GM19238 (cell line): ENCODE measurements at regions not wholly inside any gene's neighbourhood (a gene's known extent, or its start where the extent isn't known, plus 50 kb on each side); places are given as distances from the start of the nearest gene placed in this dataset.

Source experiments
- DNase-seq: peaks from one replicate; pipeline ENCODE4 v3.0.0; 2011; ENCODE audit warnings: low spot score; ENCODE audit not compliant: insufficient read length

DNA sequence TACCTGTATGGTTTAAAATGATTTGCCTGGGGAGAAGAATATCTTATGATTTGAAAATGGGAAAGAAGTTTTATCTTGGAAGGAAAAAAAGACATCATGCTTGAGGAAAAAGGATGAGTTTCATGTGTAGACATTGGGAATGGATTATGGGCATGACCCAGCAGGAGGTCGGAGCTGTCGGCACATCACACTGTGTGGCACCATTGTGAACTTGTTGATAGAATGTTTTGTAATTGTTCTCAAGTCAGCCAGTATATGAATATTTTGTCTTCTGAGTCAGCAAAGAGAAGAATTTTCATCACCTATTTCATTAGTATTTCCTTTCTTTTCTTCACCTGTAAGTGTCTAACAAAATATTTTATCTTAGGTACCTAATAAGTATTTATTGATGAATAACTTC, 60.0 kb upstream of the HMGA2 start:
- no peak for DNase-seq

DNA sequence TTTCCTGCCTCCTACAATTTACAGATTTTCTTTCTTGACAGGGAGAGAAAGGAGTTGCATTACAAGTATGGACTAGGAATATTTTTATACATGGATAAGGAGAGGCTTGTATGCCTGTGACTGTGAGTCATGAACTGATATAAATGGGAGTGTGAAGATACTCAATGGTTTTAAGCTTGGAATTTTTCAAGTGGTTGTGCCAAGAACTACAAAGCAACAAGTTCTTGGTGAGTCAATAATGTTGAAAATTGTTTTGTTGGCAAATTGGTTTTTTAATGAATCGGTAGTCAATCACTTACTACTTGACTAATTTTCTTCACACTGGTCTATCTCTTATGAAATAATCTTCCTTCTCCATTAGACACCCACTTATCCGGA, 58.9 kb upstream of the HMGA2 start:
- DNase-seq, result no peak

DNA sequence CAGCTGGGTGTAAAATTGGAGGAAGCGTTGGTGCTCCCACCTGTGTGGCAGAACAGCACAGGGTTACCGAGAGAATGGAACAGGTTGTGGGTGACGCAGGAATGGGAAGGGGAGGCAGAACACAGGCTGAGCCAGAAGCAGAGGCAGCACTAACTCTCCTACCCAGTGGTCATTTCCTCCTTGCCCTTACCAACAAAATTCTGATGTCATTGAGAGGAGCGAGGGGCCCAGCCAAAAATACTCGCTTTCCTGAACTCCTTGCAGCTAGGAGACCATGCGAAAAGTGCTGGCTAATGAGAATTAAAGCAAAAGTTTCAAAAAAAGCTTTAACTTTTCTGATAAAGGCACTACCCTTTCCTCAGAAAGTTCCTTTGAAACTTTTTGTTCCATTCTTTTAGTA, 54.4 kb upstream of the HMGA2 start:
- DNase-seq, result no peak
